HAP-1 (cell line): ENCODE measurements at regions not wholly inside any gene's neighbourhood (a gene's known extent, or its start where the extent isn't known, plus 50 kb on each side); places are given as distances from the start of the nearest gene placed in this dataset.
A peak's percentile ranks its signal among the peaks of the same experiment; 100 is the strongest.

Experiments used
- DNase-seq, 2 experiments: peaks; one replicate each; pipeline ENCODE4 v3.0.0-alpha.2; 2016 to 2020; ENCODE audit warnings: low spot score in 2 of 2
- H3K27me3 ChIP-seq: fragments of 250-450 bp; sonication (Bioruptor Pico); 2 replicates; pipeline ENCODE4 v1.5.1; 2020; ENCODE audit warnings: low read depth, mild to moderate bottlenecking, moderate library complexity
- H3K36me3 ChIP-seq: fragments of 250-450 bp; sonication (Bioruptor Pico); replicated peaks from 2 replicates; pipeline ENCODE4 v1.5.1; 2020; ENCODE audit warnings: mild to moderate bottlenecking
- H3K4me1 ChIP-seq: fragments of 250-450 bp; sonication (Bioruptor Pico); 2 replicates; pipeline ENCODE4 v1.5.1; 2020; ENCODE audit warnings: mild to moderate bottlenecking
- H3K4me3 ChIP-seq: fragments of 250-450 bp; sonication (Bioruptor Pico); 2 replicates; pipeline ENCODE4 v1.5.1; 2020; ENCODE audit warnings: mild to moderate bottlenecking, moderate library complexity
- H3K9me3 ChIP-seq: fragments of 250-450 bp; sonication (Bioruptor Pico); 2 replicates; pipeline ENCODE4 v1.5.1; 2020; ENCODE audit warnings: mild to moderate bottlenecking, moderate library complexity
- in situ Hi-C: fragments of 300-500 bp; cut with MboI; formaldehyde crosslinking; loops from 3 replicates; pipeline ENCODE4 v1.14.3; 2020; ENCODE audit warnings: low sequenced_read_pairs, inconsistent platforms, mixed read lengths

- H3K27me3 ChIP-seq, result no peaks in the 10 kb centered on the region
- H3K4me3 ChIP-seq, result no peak overlapping the region
- DNase-seq, result no peak
- in situ Hi-C loops, result no loop called here
- no peaks in the 10 kb centered on the region for H3K9me3 ChIP-seq
- H3K4me1 ChIP-seq, result peaks cover 21% of the 10 kb centered on the region
- no peaks in the 10 kb centered on the region for H3K36me3 ChIP-seq
Observed at GRCh38 chr4:54568184-54568583, 89.6 kb upstream of the KIT start.

GRCh38 chr4:54570822-54571221, 86.9 kb upstream of the KIT start:
- H3K27me3 ChIP-seq, result no peaks in the 10 kb centered on the region
- in situ Hi-C loops, result no loop called here

GRCh38 chr4:54571293-54572151, 86.2 kb upstream of the KIT start:
- Histone ChIP-seq H3K4me3 (no peak overlapping the region), H3K9me3 (no peaks in the 10 kb centered on the region), H3K36me3 (no peaks in the 10 kb centered on the region), H3K27me3 (no peaks in the 10 kb centered on the region), H3K4me1 (peaks cover 26% of the 10 kb centered on the region)
- in situ Hi-C loops, result no loop called here
- DNase-seq, result peak; percentile 35 to 38

More at GRCh38 chr4:54570822-54571221, 86.9 kb upstream of the KIT start:
- H3K9me3 ChIP-seq, result no peaks in the 10 kb centered on the region
- no peak for DNase-seq
- no peaks in the 10 kb centered on the region for H3K36me3 ChIP-seq
- no peak overlapping the region for H3K4me3 ChIP-seq
- peaks cover 23% of the 10 kb centered on the region for H3K4me1 ChIP-seq

GRCh38 chr4:54572152-54572542, 85.6 kb upstream of the KIT start:
- no peaks in the 10 kb centered on the region for H3K36me3 ChIP-seq
- peaks cover 26% of the 10 kb centered on the region for H3K4me1 ChIP-seq
- no peaks in the 10 kb centered on the region for H3K27me3 ChIP-seq
- H3K4me3 ChIP-seq, result no peak overlapping the region
- H3K9me3 ChIP-seq, result no peaks in the 10 kb centered on the region
- in situ Hi-C loops, result no loop called here
- DNase-seq, result peak; percentile 51 to 90

GRCh38 chr4:54574500-54574899, 83.3 kb upstream of the KIT start:
- Histone ChIP-seq H3K36me3 (no peaks in the 10 kb centered on the region), H3K4me1 (peaks cover 26% of the 10 kb centered on the region), H3K9me3 (no peaks in the 10 kb centered on the region), H3K4me3 (no peak overlapping the region), H3K27me3 (no peaks in the 10 kb centered on the region)
- in situ Hi-C loops, result no loop called here
- DNase-seq, result no peak

- in situ Hi-C loops, result no loop called here
- no peaks in the 10 kb centered on the region for H3K36me3 ChIP-seq
- H3K4me1 ChIP-seq, result peaks cover 23% of the 10 kb centered on the region
- no peak for DNase-seq
- H3K9me3 ChIP-seq, result no peaks in the 10 kb centered on the region
- H3K4me3 ChIP-seq, result no peak overlapping the region
- H3K27me3 ChIP-seq, result no peaks in the 10 kb centered on the region
Observed at GRCh38 chr4:54575919-54576318, 81.8 kb upstream of the KIT start.

- peaks cover 9% of the 10 kb centered on the region for H3K4me1 ChIP-seq
- H3K27me3 ChIP-seq, result no peaks in the 10 kb centered on the region
- in situ Hi-C loops, result no loop called here
- H3K9me3 ChIP-seq, result no peaks in the 10 kb centered on the region
- H3K36me3 ChIP-seq, result no peaks in the 10 kb centered on the region
- H3K4me3 ChIP-seq, result no peak overlapping the region
- DNase-seq, result no peak
Observed at GRCh38 chr4:54581807-54582206, 76.0 kb upstream of the KIT start.

- Histone ChIP-seq H3K4me1 (peaks cover 29% of the 10 kb centered on the region), H3K4me3 (no peak overlapping the region), H3K9me3 (no peaks in the 10 kb centered on the region), H3K27me3 (no peaks in the 10 kb centered on the region), H3K36me3 (no peaks in the 10 kb centered on the region)
- DNase-seq, result no peak
- in situ Hi-C loops, result no loop called here
Observed at GRCh38 chr4:54585321-54586000, 72.3 kb upstream of the KIT start.

- DNase-seq, result peak; percentile 23 to 52
- no peak overlapping the region for H3K4me3 ChIP-seq
- no peaks in the 10 kb centered on the region for H3K9me3 ChIP-seq
- in situ Hi-C loops, result no loop called here
- H3K4me1 ChIP-seq, result peaks cover 29% of the 10 kb centered on the region
- H3K36me3 ChIP-seq, result no peaks in the 10 kb centered on the region
- H3K27me3 ChIP-seq, result no peaks in the 10 kb centered on the region
Observed at GRCh38 chr4:54586320-54586955, 71.3 kb upstream of the KIT start.

- H3K27me3 ChIP-seq, result no peaks in the 10 kb centered on the region
- peak; percentile 32 to 88 for DNase-seq
- H3K36me3 ChIP-seq, result no peaks in the 10 kb centered on the region
- H3K9me3 ChIP-seq, result no peaks in the 10 kb centered on the region
- H3K4me1 ChIP-seq, result peaks cover 29% of the 10 kb centered on the region
- no peak overlapping the region for H3K4me3 ChIP-seq
- in situ Hi-C loops, result no loop called here
Observed at GRCh38 chr4:54587107-54587891, 70.5 kb upstream of the KIT start.

- no peaks in the 10 kb centered on the region for H3K27me3 ChIP-seq
- in situ Hi-C loops, result no loop called here
- H3K4me1 ChIP-seq, result peaks cover 29% of the 10 kb centered on the region
- no peak for DNase-seq
- H3K4me3 ChIP-seq, result no peak overlapping the region
- no peaks in the 10 kb centered on the region for H3K36me3 ChIP-seq
- no peaks in the 10 kb centered on the region for H3K9me3 ChIP-seq
Observed at GRCh38 chr4:54588404-54588803, 69.4 kb upstream of the KIT start.

- Histone ChIP-seq H3K9me3 (no peaks in the 10 kb centered on the region), H3K4me3 (no peak overlapping the region), H3K36me3 (no peaks in the 10 kb centered on the region), H3K27me3 (no peaks in the 10 kb centered on the region), H3K4me1 (peaks cover 29% of the 10 kb centered on the region)
- no peak for DNase-seq
- in situ Hi-C loops, result no loop called here
Observed at GRCh38 chr4:54589586-54589985, 68.2 kb upstream of the KIT start.

- H3K27me3 ChIP-seq, result no peaks in the 10 kb centered on the region
- no peak for DNase-seq
- H3K4me1 ChIP-seq, result peaks cover 3% of the 10 kb centered on the region
- no peaks in the 10 kb centered on the region for H3K9me3 ChIP-seq
- H3K36me3 ChIP-seq, result no peaks in the 10 kb centered on the region
- H3K4me3 ChIP-seq, result no peak overlapping the region
- in situ Hi-C loops, result no loop called here
Observed at GRCh38 chr4:54593795-54594322, 63.9 kb upstream of the KIT start.
